ENCODE measurements at regions not wholly inside any gene's neighbourhood (a gene's known extent, or its start where the extent isn't known, plus 50 kb on each side); places are given as distances from the start of the nearest gene placed in this dataset.

GRCh38 chr6:139891471-139891870 is 517.0 kb upstream of the CITED2 start:
- no peak for DNase-seq (ENCODE audit: low spot score)
- Histone ChIP-seq H3K4me1 (ENCODE audit: insufficient read depth, low read length, poor library complexity, severe bottlenecking) (peaks cover 26% of the 10 kb centered on the region), H3K36me3 (ENCODE audit: insufficient read depth, low read length, poor library complexity, severe bottlenecking) (no peaks in the 10 kb centered on the region), H3K27me3 (replicated peaks; ENCODE audit: insufficient read depth, low read depth, low read length, poor library complexity) (no peaks in the 10 kb centered on the region), H3K4me3 (ENCODE audit: low read depth, low read length, poor library complexity, severe bottlenecking) (no peak overlapping the region), H3K27ac (ENCODE audit: low read depth, low read length, poor library complexity, severe bottlenecking) (no peak overlapping the region), H3K9me3 (ENCODE audit: low read depth, low read length, poor library complexity, severe bottlenecking) (no peaks in the 10 kb centered on the region)
- intact Hi-C loops (cut with micrococcal nuclease; ENCODE audit: unreplicated experiment): no loop called here
- no TSS peak for BruUV-seq (replicated peaks)
- POLR2A ChIA-PET (ENCODE audit: low non-redundant PET): no interaction called here
- TF ChIP-seq, protein P1, sequence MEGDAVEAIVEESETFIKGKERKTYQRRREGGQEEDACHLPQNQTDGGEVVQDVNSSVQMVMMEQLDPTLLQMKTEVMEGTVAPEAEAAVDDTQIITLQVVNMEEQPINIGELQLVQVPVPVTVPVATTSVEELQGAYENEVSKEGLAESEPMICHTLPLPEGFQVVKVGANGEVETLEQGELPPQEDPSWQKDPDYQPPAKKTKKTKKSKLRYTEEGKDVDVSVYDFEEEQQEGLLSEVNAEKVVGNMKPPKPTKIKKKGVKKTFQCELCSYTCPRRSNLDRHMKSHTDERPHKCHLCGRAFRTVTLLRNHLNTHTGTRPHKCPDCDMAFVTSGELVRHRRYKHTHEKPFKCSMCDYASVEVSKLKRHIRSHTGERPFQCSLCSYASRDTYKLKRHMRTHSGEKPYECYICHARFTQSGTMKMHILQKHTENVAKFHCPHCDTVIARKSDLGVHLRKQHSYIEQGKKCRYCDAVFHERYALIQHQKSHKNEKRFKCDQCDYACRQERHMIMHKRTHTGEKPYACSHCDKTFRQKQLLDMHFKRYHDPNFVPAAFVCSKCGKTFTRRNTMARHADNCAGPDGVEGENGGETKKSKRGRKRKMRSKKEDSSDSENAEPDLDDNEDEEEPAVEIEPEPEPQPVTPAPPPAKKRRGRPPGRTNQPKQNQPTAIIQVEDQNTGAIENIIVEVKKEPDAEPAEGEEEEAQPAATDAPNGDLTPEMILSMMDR (conservative IDR thresholded peaks at IDR 0.05; ENCODE audit: low read depth, low read length): no peak
- TF ChIP-seq EZH2 (IDR thresholded peaks at IDR 0.05; ENCODE audit: borderline replicate concordance, low read depth, low read length, poor library complexity, severe bottlenecking): no peak
- CTCF ChIA-PET: no interaction called here

DNA sequence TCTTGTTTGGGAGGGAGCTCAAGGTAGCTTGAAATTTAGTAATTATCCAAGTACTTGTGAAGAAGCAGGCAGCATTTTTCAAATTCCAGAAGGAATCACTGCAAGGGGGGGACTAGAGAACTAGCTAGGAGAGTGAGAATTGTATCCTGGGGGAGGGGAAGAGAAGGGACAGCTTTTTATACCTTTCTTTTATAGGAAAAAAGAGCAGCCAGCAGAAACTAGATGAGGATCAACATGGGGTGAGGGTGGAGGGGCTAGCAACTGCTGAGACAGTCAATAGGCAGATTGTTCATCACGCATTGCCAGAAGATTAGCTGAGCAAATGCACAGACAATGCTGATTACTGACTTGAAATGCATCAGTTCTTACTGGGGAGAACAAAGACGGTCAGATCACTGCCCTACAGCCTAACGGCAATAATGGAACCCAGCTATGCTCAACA is 514.3 kb upstream of the CITED2 start:
- peak overlapping the region; percentile 29 for H3K27ac ChIP-seq (ENCODE audit: low read depth, low read length, poor library complexity, severe bottlenecking)
- POLR2A ChIA-PET (ENCODE audit: low non-redundant PET): no interaction called here
- CTCF ChIA-PET: no interaction called here

GRCh38 chr6:139887275-139887674 is 512.8 kb upstream of the CITED2 start:
- CTCF ChIA-PET: interaction anchor here (0.6 kb wide), 1 partner anchor 95 kb away, joined by 5 read pairs; no protein-coding TSS in a partner anchor

More for the DNA sequence above, 514.3 kb upstream of the CITED2 start:
- Histone ChIP-seq H3K4me3 (ENCODE audit: low read depth, low read length, poor library complexity, severe bottlenecking) (no peak overlapping the region), H3K9me3 (ENCODE audit: low read depth, low read length, poor library complexity, severe bottlenecking) (no peaks in the 10 kb centered on the region), H3K27me3 (replicated peaks; ENCODE audit: insufficient read depth, low read depth, low read length, poor library complexity) (no peaks in the 10 kb centered on the region), H3K4me1 (ENCODE audit: insufficient read depth, low read length, poor library complexity, severe bottlenecking) (peaks cover 36% of the 10 kb centered on the region), H3K36me3 (ENCODE audit: insufficient read depth, low read length, poor library complexity, severe bottlenecking) (no peaks in the 10 kb centered on the region)
- DNase-seq (ENCODE audit: low spot score): peak; percentile 57
- intact Hi-C loops (cut with micrococcal nuclease; ENCODE audit: unreplicated experiment): no loop called here
- no peak for TF ChIP-seq EZH2 (IDR thresholded peaks at IDR 0.05; ENCODE audit: borderline replicate concordance, low read depth, low read length, poor library complexity, severe bottlenecking)
- TF ChIP-seq, protein P1 (conservative IDR thresholded peaks at IDR 0.05; ENCODE audit: low read depth, low read length): no peak
- BruUV-seq (replicated peaks): no TSS peak

More at GRCh38 chr6:139887275-139887674, 512.8 kb upstream of the CITED2 start:
- TF ChIP-seq, protein P1 (conservative IDR thresholded peaks at IDR 0.05; ENCODE audit: low read depth, low read length): no peak
- TF ChIP-seq EZH2 (IDR thresholded peaks at IDR 0.05; ENCODE audit: borderline replicate concordance, low read depth, low read length, poor library complexity, severe bottlenecking): no peak
- H3K4me3 ChIP-seq (ENCODE audit: low read depth, low read length, poor library complexity, severe bottlenecking): no peak overlapping the region
- no TSS peak for BruUV-seq (replicated peaks)
- no peaks in the 10 kb centered on the region for H3K36me3 ChIP-seq (ENCODE audit: insufficient read depth, low read length, poor library complexity, severe bottlenecking)
- no peak for DNase-seq (ENCODE audit: low spot score)
- intact Hi-C loops (cut with micrococcal nuclease; ENCODE audit: unreplicated experiment): no loop called here
- POLR2A ChIA-PET (ENCODE audit: low non-redundant PET): no interaction called here
- H3K27me3 ChIP-seq (replicated peaks; ENCODE audit: insufficient read depth, low read depth, low read length, poor library complexity): no peaks in the 10 kb centered on the region
- H3K4me1 ChIP-seq (ENCODE audit: insufficient read depth, low read length, poor library complexity, severe bottlenecking): peaks cover 50% of the 10 kb centered on the region
- H3K9me3 ChIP-seq (ENCODE audit: low read depth, low read length, poor library complexity, severe bottlenecking): no peaks in the 10 kb centered on the region
- no peak overlapping the region for H3K27ac ChIP-seq (ENCODE audit: low read depth, low read length, poor library complexity, severe bottlenecking)

Data from A673 (cell line).